ENCODE measurements at regions not wholly inside any gene's neighbourhood (a gene's known extent, or its start where the extent isn't known, plus 50 kb on each side); places are given as distances from the start of the nearest gene placed in this dataset.

DNA sequence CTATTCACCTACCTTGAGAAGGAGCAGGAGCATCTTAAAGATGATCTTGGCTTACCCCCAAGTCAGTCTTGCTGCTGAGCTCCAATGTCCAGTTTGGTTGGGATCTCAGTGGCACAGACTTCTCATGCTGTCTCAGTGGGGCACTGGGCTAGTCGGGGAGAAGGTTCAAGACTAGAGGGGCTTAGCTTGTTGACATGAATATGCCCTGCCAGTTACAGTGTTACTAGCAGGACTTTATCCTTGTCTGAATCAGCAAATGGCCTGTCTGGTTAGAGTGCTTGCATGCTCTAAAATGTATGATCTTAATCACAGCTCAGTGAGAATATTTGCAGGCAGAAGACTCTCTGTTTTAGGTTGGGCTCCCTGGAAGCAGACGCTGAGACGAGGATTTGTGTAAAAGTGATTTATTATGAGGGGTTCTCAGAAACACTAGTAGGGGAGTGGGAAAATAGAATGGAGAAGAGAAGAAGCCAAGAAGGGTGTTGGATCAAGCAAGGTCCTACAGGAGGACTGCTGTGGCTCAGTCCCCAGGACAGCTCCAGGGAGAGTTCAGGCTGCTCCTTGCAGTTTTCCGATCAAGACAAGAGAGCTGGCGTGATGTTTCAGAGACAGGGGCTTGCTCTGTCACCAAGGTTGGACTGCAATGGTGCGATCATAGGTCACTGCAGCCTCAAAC is 150.4 kb upstream of the HS3ST2 start:
- TF ChIP-seq, protein P1, sequence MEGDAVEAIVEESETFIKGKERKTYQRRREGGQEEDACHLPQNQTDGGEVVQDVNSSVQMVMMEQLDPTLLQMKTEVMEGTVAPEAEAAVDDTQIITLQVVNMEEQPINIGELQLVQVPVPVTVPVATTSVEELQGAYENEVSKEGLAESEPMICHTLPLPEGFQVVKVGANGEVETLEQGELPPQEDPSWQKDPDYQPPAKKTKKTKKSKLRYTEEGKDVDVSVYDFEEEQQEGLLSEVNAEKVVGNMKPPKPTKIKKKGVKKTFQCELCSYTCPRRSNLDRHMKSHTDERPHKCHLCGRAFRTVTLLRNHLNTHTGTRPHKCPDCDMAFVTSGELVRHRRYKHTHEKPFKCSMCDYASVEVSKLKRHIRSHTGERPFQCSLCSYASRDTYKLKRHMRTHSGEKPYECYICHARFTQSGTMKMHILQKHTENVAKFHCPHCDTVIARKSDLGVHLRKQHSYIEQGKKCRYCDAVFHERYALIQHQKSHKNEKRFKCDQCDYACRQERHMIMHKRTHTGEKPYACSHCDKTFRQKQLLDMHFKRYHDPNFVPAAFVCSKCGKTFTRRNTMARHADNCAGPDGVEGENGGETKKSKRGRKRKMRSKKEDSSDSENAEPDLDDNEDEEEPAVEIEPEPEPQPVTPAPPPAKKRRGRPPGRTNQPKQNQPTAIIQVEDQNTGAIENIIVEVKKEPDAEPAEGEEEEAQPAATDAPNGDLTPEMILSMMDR (IDR thresholded peaks at IDR 0.05), result no peak
- no peak for TF ChIP-seq POLR2A (IDR thresholded peaks at IDR 0.05)
- no peak for TF ChIP-seq EP300 (IDR thresholded peaks at IDR 0.05)
